HepG2 (cell line): ENCODE measurements at regions not wholly inside any gene's neighbourhood (a gene's known extent, or its start where the extent isn't known, plus 50 kb on each side); places are given as distances from the start of the nearest gene placed in this dataset.

Experiments
- ATAC-seq: fragments of 200-7000 bp; cut with Tn5 transposase; 3 replicates; pipeline ENCODE4 v1.9.1; 2020; ENCODE audit warnings: mild to moderate bottlenecking, moderate library complexity
- BruUV-seq: library from RNA; stranded (reverse); fragments of 400-500 nt; replicated peaks from 2 replicates; lab custom pipeline; 2021; lab: Mats Ljungman, UMichigan
- CTCF ChIA-PET: fragments of 300-600 bp; formaldehyde crosslinking; extraction: SDS; loops from one replicate; lab custom pipeline; 2021; ENCODE audit warnings: low total read pairs, inconsistent platforms, low intra/inter-chr PET ratio; lab: Yijun Ruan, JAX
- POLR2A ChIA-PET: fragments of 350-600 bp; sonication (Branson Sonifier 250); formaldehyde crosslinking; loops from one replicate; lab custom pipeline; 2020; ENCODE audit warnings: antibody characterized with exemption, inconsistent platforms; lab: Yijun Ruan, JAX
- DNase-seq: peaks from one replicate; pipeline ENCODE4 v3.0.0-alpha.2; 2015; ENCODE audit warnings: low spot score
- FAIRE-seq: peaks from 3 replicates; lab custom pipeline; 2011; peaks lifted over from hg19 to GRCh38; lab: Jason Lieb, UNC
- H2AFZ ChIP-seq: one replicate; pipeline ENCODE4 v1.6.1; 2011; ENCODE audit warnings: low read length, inconsistent platforms
- H3K27ac ChIP-seq: fragments of 300-600 bp; 3 replicates; pipeline ENCODE4 v1.8.0; 2011; ENCODE audit warnings: mixed run types, mild to moderate bottlenecking, mixed read lengths, low read length, inconsistent platforms; ENCODE audit not compliant: insufficient read depth; ENCODE audit errors: extremely low read length
- H3K27me3 ChIP-seq, 2 experiments: fragments of 200-600 bp in 1 of 2; 2 replicates in 1 of 2; 3 replicates in 1 of 2; pipeline versions ENCODE4 v1.6.0 to v1.8.0; 2011; ENCODE audit warnings: low read length in 2 of 2, mild to moderate bottlenecking in 2 of 2, moderate library complexity in 2 of 2, inconsistent platforms in 1 of 2; ENCODE audit not compliant: insufficient read depth in 2 of 2, control insufficient read depth in 1 of 2
- H3K36me3 ChIP-seq, 2 experiments: fragments of 200-600 bp in 1 of 2; replicated peaks in 1 of 2; 2 replicates in 1 of 2; 3 replicates in 1 of 2; pipeline versions ENCODE4 v1.5.1 to v1.8.0; 2011; ENCODE audit warnings: low read length in 2 of 2, inconsistent platforms in 1 of 2; ENCODE audit not compliant: insufficient read depth in 2 of 2, control insufficient read depth in 1 of 2
- H3K4me1 ChIP-seq: 2 replicates; pipeline ENCODE4 v1.5.1; 2012; ENCODE audit warnings: low read length, inconsistent platforms; ENCODE audit not compliant: insufficient read depth
- H3K4me2 ChIP-seq: 2 replicates; pipeline ENCODE4 v1.6.0; 2011; ENCODE audit warnings: low read depth, low read length, inconsistent platforms
- H3K4me3 ChIP-seq, 3 experiments: fragments of 200-600 bp in 1 of 3; sonication (generic), shearing (Covaris generic) in 1 of 3; replicated peaks in 1 of 3; 2 replicates each; pipeline ENCODE4 v1.5.1; 2011 to 2016; ENCODE audit warnings: low read length in 3 of 3, inconsistent platforms in 2 of 3, low read depth in 2 of 3, mild to moderate bottlenecking in 2 of 3, control low read depth in 1 of 3, mixed read lengths in 1 of 3; ENCODE audit not compliant: insufficient read depth in 1 of 3
- H3K79me2 ChIP-seq: one replicate; pipeline ENCODE4 v1.6.1; 2011; ENCODE audit warnings: low read length, inconsistent platforms; ENCODE audit not compliant: insufficient read depth
- H3K9ac ChIP-seq: 2 replicates; pipeline ENCODE4 v1.6.0; 2011; ENCODE audit warnings: mild to moderate bottlenecking, low read depth, low read length, inconsistent platforms; ENCODE audit not compliant: insufficient read depth
- H3K9me3 ChIP-seq: 2 replicates; pipeline ENCODE4 v1.5.1; 2012; ENCODE audit warnings: mild to moderate bottlenecking, low read length
- H4K20me1 ChIP-seq: 2 replicates; pipeline ENCODE4 v1.6.0; 2011; ENCODE audit warnings: inconsistent platforms, mild to moderate bottlenecking, low read length, moderate library complexity; ENCODE audit not compliant: insufficient read depth
- FOXA1 ChIP-seq, 2 experiments: fragments of 450-650 bp in 1 of 2; sonication (generic) in 1 of 2; formaldehyde crosslinking in 1 of 2; IDR thresholded peaks; 2 replicates each; pipeline versions ENCODE4 v1.4.0 to v1.6.1; 2016 to 2020; ENCODE audit warnings: missing genetic modification reagents in 1 of 2
- KLF11 ChIP-seq: IDR thresholded peaks from 2 replicates; pipeline ENCODE4 v1.6.1; 2016; ENCODE audit warnings: missing compliant biosample characterization
- MAX ChIP-seq: IDR thresholded peaks from 2 replicates; pipeline ENCODE4 v1.6.1; 2012; ENCODE audit warnings: inconsistent platforms
- PTBP1 ChIP-seq: fragments of 200-400 bp; formaldehyde crosslinking; IDR thresholded peaks from 2 replicates; pipeline ENCODE4 v1.6.1; 2018; ENCODE audit warnings: low read length, low read depth; ENCODE audit not compliant: poor library complexity, severe bottlenecking
- RARG ChIP-seq: sonication (generic); formaldehyde crosslinking; IDR thresholded peaks from 2 replicates; pipeline ENCODE4 v1.4.0; 2020; ENCODE audit warnings: low read depth, mild to moderate bottlenecking, missing genetic modification reagents
- SNAPC2 ChIP-seq: sonication (generic); formaldehyde crosslinking; IDR thresholded peaks from 2 replicates; pipeline ENCODE4 v1.8.1; 2022; ENCODE audit warnings: mild to moderate bottlenecking, missing genetic modification reagents
- THAP7 ChIP-seq: sonication (generic); formaldehyde crosslinking; IDR thresholded peaks from 2 replicates; pipeline ENCODE4 v1.8.1; 2023; ENCODE audit warnings: mild to moderate bottlenecking, missing genetic modification reagents
- TRIM24 ChIP-seq: sonication (generic); formaldehyde crosslinking; IDR thresholded peaks from 2 replicates; pipeline ENCODE4 v1.8.0; 2022; ENCODE audit warnings: mild to moderate bottlenecking, missing genetic modification reagents
- ZNF232 ChIP-seq: sonication (generic); formaldehyde crosslinking; IDR thresholded peaks from 2 replicates; pipeline ENCODE4 v1.4.0; 2020; ENCODE audit warnings: missing genetic modification reagents, borderline replicate concordance
- WGBS: methylation state at CpG from one replicate; pipeline ENCODE4 v1.1.6; 2017; ENCODE audit warnings: low lambda C conversion rate; 5-methylcytosine and 5-hydroxymethylcytosine counted together
- in situ Hi-C: cut with HindIII; loops from 2 replicates; pipeline ENCODE4 v1.10.0; 2017; ENCODE audit warnings: low pct_unique_long_range_greater_than_20kb; ENCODE audit not compliant: extremely low pct_ligation_motif_present
- intact Hi-C: fragments of 100-400 bp; cut with micrococcal nuclease; formaldehyde crosslinking; loops from one replicate; pipeline ENCODE4 v1.10.0; 2022; ENCODE audit not compliant: unreplicated experiment

- POLR2A ChIA-PET = no interaction called here
- no peak overlapping the region for H3K27ac ChIP-seq
- intact Hi-C loops = no loop called here
- H2AFZ ChIP-seq = no peak overlapping the region
- ATAC-seq (no peak), FAIRE-seq (no peak)
- no peak overlapping the region for H3K4me3 ChIP-seq
- in situ Hi-C loops = no loop called here
- H3K9ac ChIP-seq = no peak overlapping the region
- WGBS = 76% methylated on average over 2 of the region's 2 CpGs
- no peaks in the 10 kb centered on the region; the same call in 1 of the 2 replicates for H3K9me3 ChIP-seq
- peaks cover 5% of the 10 kb centered on the region for H3K4me1 ChIP-seq
- H3K36me3 ChIP-seq = no peaks in the 10 kb centered on the region
- no peak overlapping the region for H3K4me2 ChIP-seq
- no peaks in the 10 kb centered on the region for H4K20me1 ChIP-seq
- TF ChIP-seq MAX = no peak
- no peak for TF ChIP-seq RARG (CRISPR knock-in tag)
- TF ChIP-seq KLF11 (CRISPR knock-in tag) = no peak
- no peak for TF ChIP-seq FOXA1 (IDR thresholded peaks at IDR 0.05)
- no peak for TF ChIP-seq FOXA1 (CRISPR knock-in tag; IDR thresholded peaks at IDR 0.05)
- TF ChIP-seq ZNF232 (CRISPR knock-in tag) = no peak
- no peak for TF ChIP-seq TRIM24 (CRISPR knock-in tag)
- no peak for TF ChIP-seq PTBP1
- no peak for TF ChIP-seq SNAPC2 (CRISPR knock-in tag)
- TF ChIP-seq THAP7 = no peak
- TF ChIP-seq, all 625 proteins: peak for 0
- no peak for DNase-seq
- no TSS peak for BruUV-seq
- no peaks in the 10 kb centered on the region for H3K27me3 ChIP-seq
- H3K79me2 ChIP-seq = no peaks in the 10 kb centered on the region
- CTCF ChIA-PET = no interaction called here
Measured at GRCh38 chr18:55101458-55101824, 142.2 kb upstream of the CCDC68 start.
